ENCODE measurements at regions not wholly inside any gene's neighbourhood (a gene's known extent, or its start where the extent isn't known, plus 50 kb on each side); places are given as distances from the start of the nearest gene placed in this dataset.

GRCh38 chr5:10857338-10857733 is 96.3 kb upstream of the DAP start:
- TF ChIP-seq CTCF (IDR thresholded peaks at IDR 0.05; ENCODE audit: low read depth, low read length) = no peak
- DNase-seq (ENCODE audit: extremely low read depth, low read depth) = no peak

GRCh38 chr5:10856683-10857337 is 95.8 kb upstream of the DAP start:
- peak; percentile 96 for TF ChIP-seq CTCF (IDR thresholded peaks at IDR 0.05; ENCODE audit: low read depth, low read length)
- DNase-seq (ENCODE audit: extremely low read depth, low read depth) = no peak

GRCh38 chr5:10856071-10856470 is 95.0 kb upstream of the DAP start:
- no peak for TF ChIP-seq CTCF (IDR thresholded peaks at IDR 0.05; ENCODE audit: low read depth, low read length)
- DNase-seq (ENCODE audit: extremely low read depth, low read depth) = no peak

- TF ChIP-seq CTCF (IDR thresholded peaks at IDR 0.05; ENCODE audit: low read depth, low read length) = no peak
- no peak for DNase-seq (ENCODE audit: extremely low read depth, low read depth)
Measured at GRCh38 chr5:10854506-10855277, 93.7 kb upstream of the DAP start.

GRCh38 chr5:10853154-10853553 is 92.1 kb upstream of the DAP start:
- no peak for TF ChIP-seq CTCF (IDR thresholded peaks at IDR 0.05; ENCODE audit: low read depth, low read length)
- DNase-seq (ENCODE audit: extremely low read depth, low read depth) = no peak

GRCh38 chr5:10849278-10849677 is 88.2 kb upstream of the DAP start:
- TF ChIP-seq CTCF (IDR thresholded peaks at IDR 0.05; ENCODE audit: low read depth, low read length) = no peak
- DNase-seq (ENCODE audit: extremely low read depth, low read depth) = no peak

GRCh38 chr5:10844016-10844415 is 83.0 kb upstream of the DAP start:
- TF ChIP-seq CTCF (IDR thresholded peaks at IDR 0.05; ENCODE audit: low read depth, low read length) = no peak
- no peak for DNase-seq (ENCODE audit: extremely low read depth, low read depth)

All from AG09319 (cell line).